IPS DF 19.7 (cell line): ENCODE measurements at regions not wholly inside any gene's neighbourhood (a gene's known extent, or its start where the extent isn't known, plus 50 kb on each side); places are given as distances from the start of the nearest gene placed in this dataset.

Experiments used
- DNase-seq: peaks from one replicate; pipeline ENCODE4 v3.0.0-alpha.2; 2013; ENCODE audit warnings: low read depth, low spot score

DNA sequence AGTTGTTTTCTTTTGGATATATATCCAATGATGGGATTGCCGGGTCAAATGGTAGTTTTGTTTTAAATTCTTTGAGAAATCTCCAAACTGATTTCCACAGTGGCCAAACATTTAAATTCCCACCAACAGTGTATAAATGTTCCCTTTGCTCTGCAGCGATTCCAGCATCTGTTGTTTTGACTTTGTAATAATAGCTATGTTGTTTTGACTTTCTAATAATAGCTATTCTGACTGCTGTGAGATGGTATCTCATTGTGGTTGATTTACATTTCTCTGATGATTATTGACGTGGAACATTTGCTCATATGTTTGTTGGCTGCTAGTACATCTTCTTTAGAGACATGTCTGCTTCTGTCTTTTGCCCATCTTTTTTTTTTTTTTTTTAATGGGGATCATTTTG is 332.2 kb upstream of the GBE1 start:
- DNase-seq: no peak

GRCh38 chr3:82088749-82089148 is 327.3 kb upstream of the GBE1 start:
- DNase-seq: no peak

DNA sequence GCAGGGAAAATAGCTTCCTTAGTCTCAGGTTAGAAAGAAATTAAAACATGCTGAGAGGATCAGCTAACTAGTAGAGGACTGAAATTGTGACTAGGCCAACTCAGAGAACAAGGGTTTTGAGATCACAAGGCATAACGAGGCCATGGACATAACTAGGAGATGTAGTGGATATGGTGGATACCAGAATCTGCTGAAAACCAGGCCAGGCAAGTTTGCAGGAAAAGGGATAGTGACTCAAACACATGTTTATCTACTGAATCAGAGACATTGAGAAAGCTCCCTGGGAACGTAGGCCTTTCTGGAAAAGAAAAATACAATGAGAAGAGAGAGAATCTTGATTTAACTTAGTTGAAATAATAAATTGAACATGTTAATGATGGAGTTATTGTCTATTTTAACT is 326.5 kb upstream of the GBE1 start:
- DNase-seq: no peak

DNA sequence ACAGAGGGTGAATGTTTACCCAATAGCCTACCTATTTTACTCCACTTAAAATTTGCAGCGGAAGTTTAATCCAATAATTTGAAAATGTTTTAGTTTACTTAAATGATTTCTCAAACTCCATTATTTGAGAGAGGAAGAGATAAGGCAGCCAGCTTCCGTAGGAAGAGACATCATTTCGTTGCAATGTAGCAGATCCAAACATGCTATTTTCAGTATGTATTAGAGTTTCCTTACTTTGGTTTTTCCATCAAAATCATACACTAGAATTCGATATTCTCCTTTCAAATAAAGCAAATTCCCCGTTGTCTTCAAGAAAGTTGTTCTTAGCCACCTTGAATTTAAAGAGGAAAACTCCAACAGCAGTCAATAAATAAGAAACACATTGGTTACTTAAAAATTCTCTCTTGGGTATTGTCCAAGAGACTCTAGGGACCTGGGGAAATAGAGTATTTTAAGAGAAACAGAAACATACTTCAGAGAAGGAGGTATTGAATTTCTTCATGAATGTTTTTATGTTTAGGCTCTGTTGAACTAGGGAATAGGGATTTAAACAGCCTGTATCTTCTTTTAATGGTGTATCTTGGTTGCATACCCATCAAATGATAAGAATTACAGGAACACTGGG is 324.5 kb upstream of the GBE1 start:
- no peak for DNase-seq

DNA sequence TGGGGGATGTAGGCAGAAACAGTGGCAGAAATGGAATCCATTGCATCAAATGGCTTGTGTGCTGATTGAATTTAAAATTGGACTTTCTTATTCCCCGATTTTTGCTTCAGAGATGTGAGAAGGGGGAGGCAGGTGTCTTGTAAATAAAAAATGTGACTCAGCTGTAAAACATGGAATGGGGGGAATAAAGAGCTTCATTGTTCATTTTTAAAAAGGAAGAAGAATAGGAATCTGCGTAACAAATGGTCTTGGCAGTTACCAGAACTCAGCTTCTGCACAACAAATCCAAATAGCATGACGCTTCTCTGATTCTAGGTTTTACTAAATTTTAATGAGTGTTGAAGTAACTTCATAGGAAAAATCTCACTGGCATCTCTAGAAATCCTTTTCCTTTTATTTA is 323.9 kb upstream of the GBE1 start:
- no peak for DNase-seq

GRCh38 chr3:82084824-82085223 is 323.4 kb upstream of the GBE1 start:
- no peak for DNase-seq

DNA sequence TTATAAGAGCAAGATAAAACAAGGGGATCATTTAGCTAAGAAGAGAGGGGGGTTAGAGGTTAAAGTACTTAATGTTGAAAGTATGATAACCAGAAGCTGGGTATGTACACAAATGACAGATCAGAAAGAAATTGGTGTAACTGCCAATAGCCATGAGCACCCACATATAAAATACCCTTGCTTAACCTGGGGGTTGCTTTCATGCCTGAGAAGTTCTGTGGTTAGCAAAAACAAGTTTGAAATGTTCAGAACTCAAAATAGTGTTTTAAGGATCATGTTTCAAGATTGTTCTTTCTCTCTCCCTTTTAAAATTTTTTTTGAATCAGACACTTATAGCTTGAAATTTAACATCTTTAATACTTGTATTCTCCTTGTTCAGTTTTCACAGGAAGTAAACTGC is 321.4 kb upstream of the GBE1 start:
- no peak for DNase-seq

- DNase-seq: no peak
Observed at GRCh38 chr3:82081351-82081750, 319.9 kb upstream of the GBE1 start.

DNA sequence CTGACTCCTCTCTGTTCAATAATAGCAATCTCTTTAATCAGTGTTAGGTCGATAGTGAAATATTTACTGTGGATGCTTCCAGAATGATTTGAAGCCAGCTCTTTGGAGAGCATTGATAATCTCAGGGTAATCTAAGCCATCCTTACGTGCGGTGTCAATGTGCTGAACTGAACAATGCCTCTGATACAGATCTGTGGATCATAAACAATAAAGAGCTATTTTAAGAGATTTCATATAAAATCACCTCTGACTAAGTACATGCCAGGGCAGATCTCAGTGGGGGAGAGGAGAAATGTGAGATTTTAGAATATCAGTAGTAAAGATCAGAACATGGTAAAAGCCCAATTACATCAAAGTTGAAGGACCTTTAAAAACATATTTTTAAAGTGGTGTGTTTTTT is 319.3 kb upstream of the GBE1 start:
- no peak for DNase-seq

DNA sequence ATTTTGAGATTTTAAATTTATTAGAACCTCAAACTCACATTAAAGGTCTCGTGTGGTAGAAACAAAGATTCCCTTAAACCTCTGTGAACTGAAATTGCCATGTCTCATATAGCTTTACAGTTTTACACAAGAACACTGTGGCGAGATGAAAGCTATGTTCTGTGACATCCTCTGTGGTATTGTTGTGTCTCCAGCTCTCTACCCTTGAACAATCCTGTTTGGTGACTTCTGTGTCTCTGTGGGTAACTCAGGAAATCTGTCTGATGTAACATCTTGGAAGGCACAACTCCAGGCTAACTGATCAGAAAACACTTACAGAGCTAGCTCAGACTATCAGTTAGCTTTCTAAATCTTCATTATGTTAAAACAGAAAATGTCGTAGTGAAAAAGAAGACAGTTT is 318.8 kb upstream of the GBE1 start:
- no peak for DNase-seq

- no peak for DNase-seq
Observed at GRCh38 chr3:82079335-82079890, 318.0 kb upstream of the GBE1 start.

GRCh38 chr3:82078246-82078645 is 316.8 kb upstream of the GBE1 start:
- no peak for DNase-seq

DNA sequence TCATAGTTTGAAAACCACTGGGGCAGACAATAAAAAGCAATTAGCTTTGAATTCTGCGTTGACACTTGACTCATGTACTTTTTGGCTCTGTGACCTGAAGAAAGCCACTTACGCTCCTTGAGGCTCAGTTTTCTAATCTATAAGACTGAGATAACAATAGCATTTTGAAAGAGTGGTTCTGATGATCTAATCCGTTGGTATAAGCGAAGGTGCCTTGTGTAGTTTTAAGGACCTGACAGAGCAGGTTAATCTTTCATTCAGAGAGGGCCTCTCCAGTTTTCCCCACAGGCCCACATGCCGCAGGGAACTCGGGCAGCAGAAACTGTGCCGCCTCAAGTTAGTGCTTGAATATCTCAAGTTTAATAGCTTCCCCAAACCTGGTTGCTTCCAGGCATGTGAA is 306.0 kb upstream of the GBE1 start:
- DNase-seq: no peak

DNA sequence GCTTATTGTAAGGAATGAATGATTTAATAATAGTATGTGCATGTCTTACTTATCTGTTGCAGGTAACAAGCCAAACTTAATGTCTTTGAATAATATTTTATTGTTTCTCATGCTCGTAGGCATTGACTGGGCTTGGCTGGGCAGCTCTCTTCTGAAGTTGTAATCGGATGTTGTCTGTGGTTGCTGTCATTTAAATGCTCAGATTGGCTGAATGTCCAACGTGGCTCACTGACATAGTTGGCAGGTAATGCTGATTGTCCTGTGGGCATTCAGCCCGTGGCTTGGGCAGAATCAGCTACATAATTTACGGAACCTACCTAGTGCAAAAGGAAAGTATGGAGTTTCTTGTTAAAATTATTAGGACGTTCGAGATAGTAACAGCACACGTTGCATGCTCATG is 297.4 kb upstream of the GBE1 start:
- no peak for DNase-seq

DNA sequence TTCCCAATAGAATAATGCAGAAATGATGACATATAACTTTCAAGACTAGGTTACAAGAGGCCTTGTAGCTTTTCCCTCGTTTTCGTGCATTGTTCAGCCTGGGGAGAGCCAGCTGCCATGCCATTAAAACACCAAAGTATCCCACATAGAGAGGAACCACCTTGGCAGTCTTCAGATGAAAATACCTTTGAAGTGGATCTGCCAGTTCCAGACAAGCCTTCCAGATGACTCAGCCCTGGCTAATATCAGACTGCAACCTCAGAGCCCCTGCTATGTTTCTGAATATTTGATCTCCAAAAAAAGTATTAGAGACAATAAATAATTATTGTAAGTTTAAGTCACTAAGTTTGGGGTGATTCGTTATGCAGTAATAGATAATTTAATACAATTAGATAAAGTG is 294.3 kb upstream of the GBE1 start:
- no peak for DNase-seq

DNA sequence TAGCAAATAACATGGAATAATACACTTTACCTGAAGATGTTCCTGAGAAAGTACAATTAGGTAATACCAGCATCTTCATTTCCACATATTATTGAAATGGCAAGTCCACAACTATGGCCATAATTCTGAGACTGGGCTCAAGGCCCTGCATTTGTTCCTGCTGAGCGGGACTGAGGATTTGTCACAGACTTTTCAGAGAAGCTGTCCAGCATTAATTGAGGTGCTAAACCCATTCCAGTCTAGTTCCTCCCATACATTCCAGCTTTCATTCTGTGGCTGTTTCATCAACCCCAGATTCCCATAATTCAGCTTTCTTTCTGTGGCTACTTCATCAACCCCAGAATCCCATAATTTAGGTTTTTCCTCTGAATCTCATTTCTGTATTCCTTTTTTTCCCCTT is 293.4 kb upstream of the GBE1 start:
- DNase-seq: no peak

DNA sequence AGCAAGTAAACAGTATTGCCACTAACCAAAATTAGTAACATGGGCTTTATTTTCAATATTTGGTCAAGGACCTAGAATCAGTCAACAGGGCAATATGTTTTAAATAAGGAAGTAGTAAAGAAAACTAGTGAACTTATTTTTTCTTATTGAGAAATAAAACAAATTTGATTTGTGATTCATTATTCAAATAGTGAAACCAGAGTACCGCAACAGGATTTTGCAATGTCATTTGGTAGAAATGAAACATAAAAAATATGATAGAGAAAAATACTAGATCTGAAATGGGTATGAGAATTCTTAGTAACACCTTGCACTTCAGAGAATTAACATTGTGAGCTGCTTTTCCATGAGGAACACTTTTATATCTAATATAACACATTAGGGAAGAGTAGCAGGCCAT is 291.8 kb upstream of the GBE1 start:
- no peak for DNase-seq

DNA sequence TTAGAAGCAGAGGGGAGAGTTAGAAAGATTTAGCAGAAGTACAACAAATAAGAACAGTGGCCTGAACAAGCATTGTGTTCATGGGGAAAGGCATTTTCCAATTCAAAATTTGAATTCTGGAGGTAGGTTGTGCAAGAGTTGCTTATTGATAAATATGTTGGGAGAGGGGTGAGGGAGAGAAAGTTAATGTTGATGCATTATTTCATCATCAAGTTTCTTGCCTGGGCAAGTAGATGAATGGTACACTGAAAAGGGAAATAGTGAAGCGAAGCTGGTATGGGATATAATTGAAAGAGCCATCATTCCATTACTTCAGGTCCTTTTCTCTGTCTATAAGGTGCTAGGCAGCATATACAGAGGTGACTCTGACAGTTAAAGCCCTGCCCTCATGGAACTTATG is 288.9 kb upstream of the GBE1 start:
- DNase-seq: no peak

DNA sequence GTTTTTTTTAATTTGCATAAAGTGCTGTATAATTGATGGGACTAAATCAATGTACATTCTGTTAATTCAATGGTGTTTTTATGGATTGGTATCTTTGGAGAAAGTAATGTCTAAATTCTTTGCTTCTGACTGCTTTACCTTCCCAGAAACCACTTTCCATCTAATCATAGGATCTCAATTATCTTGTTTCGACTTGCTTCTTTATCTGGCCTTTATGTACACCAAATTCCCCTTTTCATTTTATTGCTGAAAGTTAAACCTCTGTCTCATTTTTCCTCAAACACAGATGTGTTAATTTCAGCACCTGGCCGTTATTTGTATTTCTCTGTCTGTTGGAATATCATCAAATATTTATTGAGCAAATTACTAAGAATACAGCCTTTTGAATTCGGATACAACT is 287.3 kb upstream of the GBE1 start:
- no peak for DNase-seq

GRCh38 chr3:82044930-82045705 is 283.7 kb upstream of the GBE1 start:
- DNase-seq: no peak

DNA sequence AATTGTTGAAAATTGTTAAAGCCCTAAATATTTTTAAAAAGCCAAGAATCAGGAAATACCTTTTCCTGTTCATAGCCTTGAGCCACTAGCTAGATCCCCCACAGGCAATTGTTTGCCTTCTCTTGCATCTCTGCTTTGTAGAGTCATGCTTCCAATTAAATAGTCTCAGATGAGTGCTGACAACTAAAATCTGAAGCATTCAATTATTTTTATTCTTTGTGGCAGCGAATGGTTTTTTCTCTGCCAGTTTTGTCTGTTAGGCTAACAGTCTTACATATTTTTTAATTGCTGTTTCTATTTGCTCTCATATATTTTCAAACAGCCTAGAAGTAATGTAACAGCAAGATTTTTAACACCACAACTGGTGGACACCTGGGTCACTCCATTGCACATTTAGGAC is 277.1 kb upstream of the GBE1 start:
- no peak for DNase-seq

- no peak for DNase-seq
Observed at GRCh38 chr3:82033186-82033585, 271.7 kb upstream of the GBE1 start.

- no peak for DNase-seq
Observed at GRCh38 chr3:82031596-82031995, 270.2 kb upstream of the GBE1 start.
